ENCODE measurements at regions not wholly inside any gene's neighbourhood (a gene's known extent, or its start where the extent isn't known, plus 50 kb on each side); places are given as distances from the start of the nearest gene placed in this dataset.

DNA sequence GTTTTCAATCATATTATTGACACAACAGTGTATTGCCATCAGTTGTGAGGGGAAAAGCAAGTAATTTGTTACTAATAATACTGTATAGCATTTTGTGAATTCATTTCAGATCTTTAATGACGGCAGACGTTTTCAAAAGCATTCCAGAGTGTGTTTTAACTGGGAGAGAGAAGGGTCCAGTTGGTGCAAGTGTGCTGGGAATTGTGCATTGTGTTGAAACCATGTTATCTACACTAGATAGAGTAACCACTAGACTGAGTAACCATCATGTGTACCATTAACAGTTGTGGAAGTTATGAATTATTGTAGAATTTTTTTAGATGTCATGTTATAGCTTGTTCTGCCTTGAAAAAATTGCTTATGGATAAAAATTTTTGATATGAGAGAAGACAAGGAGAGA, 104.5 kb upstream of the VEGFC start:
- no peak for DNase-seq (ENCODE audit: low read depth in 2 of 3, low spot score in 2 of 3)

GRCh38 chr4:176898791-176899190, 106.1 kb upstream of the VEGFC start:
- no peak for DNase-seq (ENCODE audit: low read depth in 2 of 3, low spot score in 2 of 3)

- peak in 2 of 3 donors; percentile 6 to 53 for DNase-seq (ENCODE audit: low read depth in 2 of 3, low spot score in 2 of 3)
Observed at GRCh38 chr4:176902710-176903323, 110.1 kb upstream of the VEGFC start.

DNA sequence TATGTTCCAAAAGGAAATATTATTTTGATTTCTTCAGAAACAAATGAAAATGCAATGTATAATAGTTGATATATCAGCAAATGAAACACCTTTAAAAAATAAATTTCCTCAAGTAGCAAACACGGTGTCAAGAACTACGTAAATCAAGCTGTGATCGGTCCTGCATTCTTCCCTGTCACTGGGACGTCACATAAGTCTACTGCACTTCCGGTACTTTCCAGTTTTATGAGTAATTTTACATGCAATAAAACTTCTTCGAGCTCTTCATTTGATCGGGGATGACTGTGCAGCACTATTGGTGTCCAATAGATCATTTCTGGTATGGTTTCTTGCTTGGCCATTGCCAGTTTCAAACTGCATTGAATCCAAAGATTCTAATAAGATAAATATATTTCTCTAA, 114.0 kb upstream of the VEGFC start:
- no peak for DNase-seq (ENCODE audit: low read depth in 2 of 3, low spot score in 2 of 3)

DNA sequence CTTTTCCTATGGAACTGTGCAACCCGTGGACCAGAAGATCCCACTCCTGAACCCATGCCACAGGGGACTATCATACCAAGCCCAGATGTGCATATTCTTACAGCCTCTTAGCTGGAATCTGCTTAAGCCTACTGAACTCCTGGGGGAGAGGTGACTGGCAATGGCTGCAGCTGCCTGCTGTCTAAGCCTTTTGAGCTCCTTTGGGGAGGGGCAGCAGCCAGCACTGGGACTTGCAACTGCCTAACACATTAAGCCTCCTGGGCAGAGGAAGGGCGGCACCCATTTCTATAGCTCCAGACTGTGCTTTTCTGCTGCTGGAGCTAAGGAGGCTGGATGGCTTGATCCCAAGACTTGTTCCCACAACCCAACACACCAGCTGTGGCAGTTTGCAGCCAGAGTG, 117.9 kb upstream of the VEGFC start:
- DNase-seq (ENCODE audit: low read depth in 2 of 3, low spot score in 2 of 3), result no peak

DNA sequence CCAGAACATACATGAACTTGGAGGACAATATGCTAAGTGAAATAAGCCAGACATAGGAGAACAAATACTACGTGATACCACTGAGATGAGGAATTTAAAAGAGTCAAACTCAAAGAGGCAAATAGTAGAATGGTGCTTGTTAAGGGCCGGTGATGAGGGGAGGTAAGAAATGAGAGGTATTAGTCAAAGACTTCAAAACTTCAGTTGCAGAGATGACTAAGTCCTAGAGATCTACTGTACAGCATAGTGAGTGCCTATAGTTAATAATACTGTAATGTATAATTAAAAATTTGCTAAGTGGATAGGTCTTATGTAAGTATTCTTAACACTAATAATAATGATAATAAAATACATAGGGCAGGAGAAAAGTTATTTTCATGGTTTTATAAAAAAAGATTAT, 126.9 kb upstream of the VEGFC start:
- no peak for DNase-seq (ENCODE audit: low read depth in 2 of 3, low spot score in 2 of 3)

DNA sequence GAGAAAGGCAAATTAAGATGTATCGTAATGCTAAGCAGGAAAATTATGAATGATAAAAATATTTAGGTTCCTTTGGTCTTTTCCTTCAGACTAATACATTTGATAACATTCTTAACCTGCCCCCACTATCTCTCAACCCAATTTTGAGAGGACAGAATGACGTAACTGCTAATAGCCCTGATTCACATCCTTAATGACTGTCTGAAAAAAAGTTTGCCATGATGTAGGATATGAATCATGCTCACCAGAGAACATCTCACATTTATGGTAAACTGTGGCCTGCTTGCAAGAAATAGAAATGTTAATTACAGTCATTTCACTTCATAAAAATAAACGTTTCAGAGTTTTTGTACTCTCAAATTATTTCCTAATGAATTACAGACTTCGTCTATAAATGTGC, 128.0 kb upstream of the VEGFC start:
- no peak for DNase-seq (ENCODE audit: low read depth in 2 of 3, low spot score in 2 of 3)

DNA sequence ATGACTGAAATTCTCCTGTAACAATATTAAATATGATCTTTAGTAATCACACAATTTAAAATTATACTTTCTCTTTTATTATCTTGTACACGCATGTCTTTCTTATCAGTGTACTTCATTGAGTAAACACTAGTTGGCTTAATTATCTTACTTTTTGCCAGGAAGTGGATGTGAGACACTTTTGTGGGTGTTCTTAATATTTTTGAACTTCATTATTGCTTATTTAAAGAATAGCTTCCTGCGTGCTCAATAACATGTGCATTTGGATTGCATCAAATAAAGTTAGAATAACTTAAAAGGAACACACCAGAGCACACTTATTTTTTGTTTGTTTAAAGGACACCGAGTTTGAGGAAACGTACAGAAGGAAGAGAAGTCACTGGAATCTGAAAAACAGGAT, 128.5 kb upstream of the VEGFC start:
- DNase-seq (ENCODE audit: low read depth in 2 of 3, low spot score in 2 of 3), result no peak

DNA sequence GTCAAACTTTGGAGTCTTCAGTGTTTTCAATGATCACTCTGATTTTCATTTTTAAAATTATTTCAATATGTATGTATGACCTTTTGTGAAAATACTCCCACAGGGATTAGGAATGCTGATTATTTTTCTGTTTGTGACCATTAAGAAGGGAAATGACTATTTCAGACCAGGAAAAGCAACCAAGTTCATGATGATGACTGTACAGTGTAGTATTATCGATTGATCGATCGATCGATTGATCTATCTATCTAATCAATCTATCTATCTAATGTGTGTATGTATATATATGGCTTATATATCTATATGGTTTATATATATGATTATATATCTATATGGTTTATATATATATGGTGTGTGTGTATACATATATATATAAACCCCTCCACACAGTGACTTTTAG, 131.5 kb upstream of the VEGFC start:
- DNase-seq (ENCODE audit: low read depth in 2 of 3, low spot score in 2 of 3), result no peak

DNA sequence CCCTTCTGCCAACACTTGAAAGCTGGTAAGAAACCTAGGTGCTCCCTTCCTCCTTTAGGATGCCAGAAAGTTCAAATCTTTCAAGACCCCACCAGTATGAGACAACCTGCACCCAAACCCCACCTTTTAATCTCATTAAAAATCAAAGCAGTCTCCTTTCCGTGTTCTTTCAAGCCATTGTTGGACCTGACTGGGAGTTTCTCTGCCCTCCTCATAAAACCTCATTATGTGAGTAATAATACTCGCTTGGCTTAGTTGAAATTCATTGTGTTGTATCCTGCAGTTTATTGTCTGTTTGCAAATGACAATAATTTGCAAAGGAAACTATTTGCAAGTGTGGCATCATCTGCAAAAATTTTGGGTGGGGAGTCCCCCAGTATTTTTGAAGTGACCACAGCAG, 133.2 kb upstream of the VEGFC start:
- DNase-seq (ENCODE audit: low read depth in 2 of 3, low spot score in 2 of 3), result no peak

- no peak for DNase-seq (ENCODE audit: low read depth in 2 of 3, low spot score in 2 of 3)
Observed at GRCh38 chr4:176927117-176927516, 134.4 kb upstream of the VEGFC start.

GRCh38 chr4:176927664-176928063, 134.9 kb upstream of the VEGFC start:
- DNase-seq (ENCODE audit: low read depth in 2 of 3, low spot score in 2 of 3), result no peak

DNA sequence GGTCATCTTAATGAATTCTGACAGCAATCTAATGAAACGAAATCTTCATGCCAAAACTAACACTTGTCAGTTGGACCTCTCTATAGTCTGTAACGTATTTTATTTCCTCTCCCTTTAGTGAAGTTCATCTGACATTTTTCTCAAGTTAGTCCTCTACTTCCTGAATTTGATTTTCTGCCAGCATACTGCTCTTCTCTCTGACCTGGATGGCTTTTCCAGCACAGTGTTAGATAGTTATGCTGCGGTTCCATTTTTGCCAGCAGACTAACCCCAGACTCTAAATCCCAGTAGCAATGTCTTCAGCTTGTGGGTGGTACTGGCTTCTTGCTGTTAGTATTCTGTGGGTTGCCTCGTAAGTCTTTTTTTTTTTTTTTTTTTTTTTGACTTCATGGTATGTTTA, 146.7 kb upstream of the VEGFC start:
- DNase-seq (ENCODE audit: low read depth in 2 of 3, low spot score in 2 of 3), result no peak

DNA sequence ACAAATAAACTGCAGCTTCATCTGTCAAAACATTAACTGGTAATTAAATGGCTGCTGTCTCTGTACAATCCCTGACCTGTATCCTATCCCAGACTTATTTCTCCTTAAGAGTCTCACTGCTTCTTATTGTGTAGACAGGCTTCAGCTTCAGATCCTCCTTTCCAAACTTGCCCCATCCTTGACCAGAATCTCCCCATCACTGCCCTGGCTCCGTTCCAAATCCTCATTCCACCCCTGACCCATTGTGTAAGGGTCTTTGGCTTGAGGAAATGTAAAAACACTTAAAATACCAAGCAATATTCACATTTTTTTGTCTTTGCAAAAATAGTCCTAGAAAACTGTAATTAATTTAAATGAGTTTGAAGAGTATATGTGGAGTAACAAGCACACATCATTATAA, 152.6 kb upstream of the VEGFC start:
- no peak for DNase-seq (ENCODE audit: low read depth in 2 of 3, low spot score in 2 of 3)

- no peak for DNase-seq (ENCODE audit: low read depth in 2 of 3, low spot score in 2 of 3)
Observed at GRCh38 chr4:176949029-176949428, 156.3 kb upstream of the VEGFC start.

GRCh38 chr4:176953021-176953420, 160.3 kb upstream of the VEGFC start:
- DNase-seq (ENCODE audit: low read depth in 2 of 3, low spot score in 2 of 3), result no peak

DNA sequence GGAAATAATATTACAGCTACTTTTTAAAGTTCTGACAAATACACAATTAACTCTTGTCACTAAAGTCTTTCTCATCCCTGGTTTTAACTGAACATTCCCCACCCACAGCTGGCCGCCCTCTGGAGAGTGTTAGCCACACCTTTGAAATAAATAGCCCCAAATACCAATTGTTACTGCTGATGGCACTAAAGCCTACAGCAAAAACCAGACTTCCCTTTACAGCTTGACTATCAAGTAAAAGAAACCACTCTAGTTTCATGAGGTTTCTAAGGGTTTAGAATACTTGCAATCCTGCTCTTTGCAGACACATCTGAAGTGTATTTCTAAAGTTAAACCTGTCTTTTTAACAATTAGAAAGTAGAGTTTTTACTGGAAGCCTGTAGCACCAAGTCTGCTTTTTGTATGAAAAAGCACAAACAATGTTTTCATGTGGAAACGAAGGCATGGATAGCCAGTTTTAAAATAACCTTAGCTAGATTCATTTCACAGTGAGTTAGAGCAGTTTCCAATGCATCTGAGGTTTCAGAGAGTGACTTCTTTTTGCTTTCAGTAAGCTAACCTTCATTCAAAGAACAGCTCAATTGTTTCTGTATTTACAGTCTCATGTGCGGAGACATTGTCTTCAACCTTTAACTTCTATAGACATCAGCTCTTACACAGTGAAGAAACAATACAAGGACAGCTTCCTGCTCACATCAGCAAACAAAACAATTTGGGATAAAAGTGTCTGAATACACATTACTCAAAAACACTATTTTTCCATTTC, 164.8 kb upstream of the VEGFC start:
- no peak for DNase-seq (ENCODE audit: low read depth in 2 of 3, low spot score in 2 of 3)

- DNase-seq (ENCODE audit: low read depth in 2 of 3, low spot score in 2 of 3), result no peak
Observed at GRCh38 chr4:176959980-176960379, 167.3 kb upstream of the VEGFC start.

DNA sequence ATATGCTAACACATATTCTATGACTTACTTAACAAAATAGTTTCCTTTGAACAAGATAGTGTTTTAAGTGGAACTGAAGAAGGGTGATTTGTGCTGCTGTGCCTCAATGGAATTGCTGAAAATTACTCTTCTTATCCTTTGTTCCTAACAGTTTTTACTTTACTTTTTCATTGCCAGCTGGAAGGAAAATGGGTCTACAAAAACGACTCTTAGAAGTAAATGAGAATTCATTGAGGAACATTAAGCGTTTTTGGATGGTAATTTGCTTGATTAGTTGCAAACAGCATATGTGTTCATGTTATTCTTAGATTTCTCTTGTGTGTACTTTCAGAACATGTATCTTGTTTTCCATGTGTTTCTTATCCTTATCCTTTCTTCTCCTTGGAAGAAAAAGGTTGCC, 170.4 kb upstream of the VEGFC start:
- no peak for DNase-seq (ENCODE audit: low read depth in 2 of 3, low spot score in 2 of 3)

GRCh38 chr4:176964116-176964691, 171.5 kb upstream of the VEGFC start:
- peak in 2 of 3 donors; percentile 15 to 46 for DNase-seq (ENCODE audit: low read depth in 2 of 3, low spot score in 2 of 3)

DNA sequence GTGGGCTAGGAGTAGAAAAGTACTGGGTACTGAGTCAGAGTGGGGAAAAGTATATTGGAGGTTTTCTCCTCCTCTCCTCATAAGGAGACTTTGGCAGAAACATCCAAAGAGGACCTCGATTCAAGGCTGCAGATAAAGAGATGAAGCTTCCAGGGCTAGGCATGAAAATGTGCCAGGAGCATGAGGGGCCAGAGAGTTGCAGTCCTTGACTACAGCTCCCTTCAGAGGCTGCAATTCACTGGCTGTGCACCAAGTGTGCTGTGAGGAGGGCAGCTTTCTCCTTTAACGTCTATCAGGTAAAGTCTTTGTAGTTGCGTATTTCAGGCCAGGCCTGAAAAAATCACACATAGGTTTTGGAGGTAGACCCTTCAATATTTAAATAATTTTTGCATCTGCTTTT, 174.9 kb upstream of the VEGFC start:
- no peak for DNase-seq (ENCODE audit: low read depth in 2 of 3, low spot score in 2 of 3)

- DNase-seq (ENCODE audit: low read depth in 2 of 3, low spot score in 2 of 3), result no peak
Observed at GRCh38 chr4:176968094-176968493, 175.4 kb upstream of the VEGFC start.

Data from hematopoietic multipotent progenitor cell (in vitro differentiated cells).